Subcutaneous abdominal adipose tissue (tissue), 5 donors: ENCODE measurements at regions not wholly inside any gene's neighbourhood (a gene's known extent, or its start where the extent isn't known, plus 50 kb on each side); places are given as distances from the start of the nearest gene placed in this dataset.

ENCODE experiments used
- H3K27ac ChIP-seq: one replicate; pipeline ENCODE4 v1.7.0; 2013; ENCODE audit warnings: low read depth, mild to moderate bottlenecking, inconsistent platforms, low read length, moderate library complexity
- H3K27me3 ChIP-seq, 5 donors: one replicate each; pipeline ENCODE4 v1.7.0; 2013; ENCODE audit warnings: low read length in 5 of 5, inconsistent platforms in 1 of 5; ENCODE audit not compliant: control insufficient read depth in 5 of 5, insufficient read depth in 4 of 5
- H3K36me3 ChIP-seq, 5 donors: one replicate each; pipeline ENCODE4 v1.7.0; 2013; ENCODE audit warnings: low read length in 5 of 5; ENCODE audit not compliant: control insufficient read depth in 5 of 5, insufficient read depth in 5 of 5
- H3K4me1 ChIP-seq, 5 donors: one replicate each; pipeline ENCODE4 v1.7.0; 2013; ENCODE audit warnings: low read length in 5 of 5, mild to moderate bottlenecking in 3 of 5, moderate library complexity in 1 of 5; ENCODE audit not compliant: control insufficient read depth in 5 of 5, insufficient read depth in 5 of 5
- H3K4me3 ChIP-seq, 5 donors: one replicate each; pipeline ENCODE4 v1.7.0; 2013; ENCODE audit warnings: low read length in 5 of 5, low read depth in 1 of 5
- H3K9ac ChIP-seq, 5 donors: one replicate each; pipeline ENCODE4 v1.7.0; 2013; ENCODE audit warnings: low read length in 5 of 5, mild to moderate bottlenecking in 4 of 5, moderate library complexity in 3 of 5
- H3K9me3 ChIP-seq, 5 donors: one replicate each; pipeline ENCODE4 v1.7.0; 2013; ENCODE audit warnings: low read length in 5 of 5; ENCODE audit not compliant: control insufficient read depth in 5 of 5
- donor health status: healthy.
- donor health status: healthy.
- donor health status: healthy.
- donor health status: healthy.
- donor health status: healthy.

DNA sequence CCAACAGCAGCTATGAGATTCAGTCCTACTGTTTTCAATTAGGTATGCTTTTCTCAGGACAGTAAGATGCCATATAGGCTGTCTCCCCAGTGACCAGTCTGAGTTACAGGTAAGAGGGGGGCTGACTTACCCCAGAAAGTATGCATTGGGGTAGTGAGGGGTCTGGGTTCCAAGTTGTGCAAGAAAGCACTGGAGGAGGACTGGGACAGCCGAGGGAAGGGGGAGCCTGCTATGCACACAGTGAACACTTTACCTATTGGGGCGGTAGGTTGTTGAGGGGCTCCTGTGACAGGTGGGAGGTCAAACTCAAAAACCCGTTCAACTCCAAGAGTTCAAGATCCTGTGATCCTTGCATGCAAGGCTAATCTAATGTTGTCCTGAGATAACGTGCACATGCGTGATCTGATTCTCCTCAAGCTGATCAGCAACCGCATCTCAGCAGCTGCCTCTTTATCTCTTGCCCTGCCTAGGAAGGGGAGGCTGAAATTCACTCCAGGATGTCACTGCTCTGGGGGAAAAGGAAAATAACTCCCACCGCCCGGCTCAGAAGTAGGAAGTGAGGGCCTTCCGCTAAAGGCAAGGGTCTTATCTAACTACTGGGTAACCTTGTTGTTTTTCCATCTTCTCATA is 108.8 kb upstream of the KIT start:
- no peaks in the 10 kb centered on the region for H3K27me3 ChIP-seq
- H3K4me1 ChIP-seq, result peaks cover 0 to 3% (median 0%) of the 10 kb centered on the region in 5 donors
- no peaks in the 10 kb centered on the region for H3K9me3 ChIP-seq
- H3K27ac ChIP-seq, result no peak overlapping the region
- no peak overlapping the region for H3K9ac ChIP-seq
- H3K36me3 ChIP-seq, result no peaks in the 10 kb centered on the region
- H3K4me3 ChIP-seq, result no peak overlapping the region

GRCh38 chr4:54550395-54551171 is 107.2 kb upstream of the KIT start:
- H3K9ac ChIP-seq, result no peak overlapping the region
- H3K4me3 ChIP-seq, result no peak overlapping the region
- peaks cover 0 to 3% (median 0%) of the 10 kb centered on the region in 5 donors for H3K4me1 ChIP-seq
- no peak overlapping the region for H3K27ac ChIP-seq
- no peaks in the 10 kb centered on the region for H3K9me3 ChIP-seq
- H3K36me3 ChIP-seq, result no peaks in the 10 kb centered on the region
- H3K27me3 ChIP-seq, result no peaks in the 10 kb centered on the region

- no peaks in the 10 kb centered on the region for H3K9me3 ChIP-seq
- H3K4me1 ChIP-seq, result peaks cover 0 to 3% (median 0%) of the 10 kb centered on the region in 5 donors
- H3K4me3 ChIP-seq, result no peak overlapping the region
- H3K27ac ChIP-seq, result no peak overlapping the region
- no peak overlapping the region for H3K9ac ChIP-seq
- no peaks in the 10 kb centered on the region for H3K27me3 ChIP-seq
- no peaks in the 10 kb centered on the region for H3K36me3 ChIP-seq
Measured at GRCh38 chr4:54553001-54553400, 104.8 kb upstream of the KIT start.

DNA sequence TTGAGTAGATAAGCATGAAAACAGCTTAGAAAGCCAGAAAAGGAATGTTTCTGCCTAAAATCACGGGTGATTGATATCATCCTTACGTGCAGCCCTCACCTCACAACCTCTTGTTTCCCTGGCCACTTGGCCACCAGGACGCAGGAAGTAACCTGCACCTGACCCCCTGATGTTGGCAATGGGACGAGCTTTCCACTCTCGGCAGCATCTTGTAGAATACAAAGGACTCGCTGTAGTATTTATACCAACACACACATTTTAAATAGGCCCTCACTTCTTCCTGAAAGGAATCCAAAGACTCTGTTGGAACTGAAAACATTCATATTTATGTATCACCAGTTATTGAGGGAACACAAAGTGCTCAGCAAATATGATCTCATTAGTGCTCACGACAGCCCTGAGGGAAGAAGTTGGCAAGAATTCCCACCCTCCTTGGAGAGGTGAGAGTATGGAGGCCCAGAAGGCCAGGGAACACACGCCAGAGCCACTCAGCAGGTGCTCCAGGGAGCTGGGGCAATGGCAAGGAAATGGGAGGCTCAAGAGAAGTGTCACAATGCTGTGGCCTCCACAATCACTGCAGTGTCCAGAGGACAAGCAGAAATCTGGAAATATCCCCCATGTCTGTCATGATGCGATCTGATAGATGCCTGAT is 103.3 kb upstream of the KIT start:
- Histone ChIP-seq H3K9ac (no peak overlapping the region), H3K36me3 (no peaks in the 10 kb centered on the region), H3K4me1 (peaks cover 0 to 3% (median 0%) of the 10 kb centered on the region in 5 donors)

DNA sequence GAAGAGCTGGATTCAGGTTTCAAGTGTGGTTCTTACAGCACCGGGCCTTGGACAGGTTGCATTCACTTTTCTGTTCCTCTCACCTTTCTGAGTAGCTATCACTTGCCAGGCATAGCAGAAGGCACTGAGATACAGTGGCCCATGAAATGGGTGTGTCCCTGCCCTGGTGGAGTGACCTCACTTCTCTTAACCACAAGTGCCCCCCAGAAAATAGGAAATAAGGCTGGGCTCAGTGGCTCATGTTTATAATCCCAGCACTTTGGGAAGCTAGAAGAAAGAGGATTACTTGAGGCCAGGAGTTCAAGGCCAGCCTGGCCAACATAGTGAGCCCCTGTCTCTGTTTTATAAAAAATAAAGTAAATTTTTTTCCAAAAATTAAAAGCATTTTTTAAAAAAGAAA is 101.7 kb upstream of the KIT start:
- Histone ChIP-seq H3K9me3 (no peaks in the 10 kb centered on the region), H3K9ac (no peak overlapping the region), H3K4me3 (no peak overlapping the region), H3K27me3 (no peaks in the 10 kb centered on the region), H3K27ac (no peak overlapping the region), H3K36me3 (no peaks in the 10 kb centered on the region), H3K4me1 (no peaks in the 10 kb centered on the region)

More for the DNA sequence above, 103.3 kb upstream of the KIT start:
- Histone ChIP-seq H3K9me3 (no peaks in the 10 kb centered on the region), H3K27ac (no peak overlapping the region), H3K4me3 (no peak overlapping the region), H3K27me3 (no peaks in the 10 kb centered on the region)

DNA sequence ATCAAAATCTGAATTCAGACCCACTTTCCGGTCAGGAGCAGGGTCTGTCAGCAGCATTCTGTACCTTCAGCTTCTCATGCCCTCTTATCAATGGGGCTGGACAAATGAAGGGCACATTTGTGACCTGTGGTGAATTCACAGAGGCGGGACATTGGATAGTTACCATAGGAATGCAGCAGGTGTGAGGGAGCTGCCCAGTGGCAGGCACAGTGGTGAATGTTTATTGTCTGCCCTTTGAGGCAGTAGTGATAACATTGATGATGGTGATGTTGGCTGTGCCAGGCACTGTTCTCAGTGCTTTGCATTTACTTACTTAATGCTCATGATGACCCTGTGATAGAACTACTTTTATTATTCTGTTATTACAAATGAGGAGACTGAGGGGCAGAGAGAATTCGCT is 101.2 kb upstream of the KIT start:
- Histone ChIP-seq H3K4me1 (no peaks in the 10 kb centered on the region), H3K4me3 (no peak overlapping the region), H3K27me3 (no peaks in the 10 kb centered on the region), H3K9me3 (no peaks in the 10 kb centered on the region), H3K36me3 (no peaks in the 10 kb centered on the region), H3K9ac (no peak overlapping the region), H3K27ac (no peak overlapping the region)

GRCh38 chr4:54558889-54559677 is 98.7 kb upstream of the KIT start:
- Histone ChIP-seq H3K4me3 (no peak overlapping the region), H3K27me3 (no peaks in the 10 kb centered on the region), H3K9ac (no peak overlapping the region), H3K9me3 (no peaks in the 10 kb centered on the region), H3K27ac (no peak overlapping the region), H3K4me1 (no peaks in the 10 kb centered on the region), H3K36me3 (no peaks in the 10 kb centered on the region)

GRCh38 chr4:54560513-54560912 is 97.2 kb upstream of the KIT start:
- no peak overlapping the region for H3K27ac ChIP-seq
- H3K36me3 ChIP-seq, result no peaks in the 10 kb centered on the region
- no peaks in the 10 kb centered on the region for H3K27me3 ChIP-seq
- no peak overlapping the region for H3K4me3 ChIP-seq
- H3K9ac ChIP-seq, result no peak overlapping the region
- peaks cover 0 to 4% (median 0%) of the 10 kb centered on the region in 5 donors for H3K4me1 ChIP-seq
- H3K9me3 ChIP-seq, result no peaks in the 10 kb centered on the region

GRCh38 chr4:54561940-54562339 is 95.8 kb upstream of the KIT start:
- Histone ChIP-seq H3K9ac (no peak overlapping the region), H3K4me3 (no peak overlapping the region), H3K36me3 (no peaks in the 10 kb centered on the region), H3K9me3 (no peaks in the 10 kb centered on the region), H3K27ac (no peak overlapping the region), H3K4me1 (peaks cover 0 to 4% (median 0%) of the 10 kb centered on the region in 5 donors), H3K27me3 (no peaks in the 10 kb centered on the region)
